ENCODE measurements at regions not wholly inside any gene's neighbourhood (a gene's known extent, or its start where the extent isn't known, plus 50 kb on each side); places are given as distances from the start of the nearest gene placed in this dataset.

DNA sequence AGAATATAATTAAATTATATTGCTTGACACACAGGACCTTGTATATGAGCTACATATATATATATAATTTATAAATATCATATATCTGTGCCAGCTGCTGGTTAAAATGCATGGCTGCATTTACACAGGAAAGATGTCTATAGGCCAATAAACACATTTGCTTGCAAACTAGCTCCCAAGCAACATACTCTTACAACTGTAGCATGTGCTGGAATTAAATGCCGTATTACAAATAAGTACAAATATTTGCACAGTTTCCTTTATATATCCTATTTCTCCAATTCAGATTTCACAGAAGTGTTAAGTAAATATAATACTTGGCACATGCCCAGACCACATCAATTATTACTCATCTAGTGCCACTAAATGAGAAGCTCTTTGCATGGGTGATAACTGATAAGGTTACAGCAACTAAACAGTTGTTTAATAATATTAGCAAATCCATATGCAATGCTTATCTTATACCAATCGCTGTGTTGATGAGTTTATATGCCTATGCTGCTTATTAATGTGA, 66.7 kb upstream of the E2F7 start:
- Histone ChIP-seq H3K4me1 (ENCODE audit: control insufficient read depth in 1 of 2, insufficient read depth in 2 of 2, low read length in 2 of 2) (no peaks in the 10 kb centered on the region), H3K36me3 (ENCODE audit: control insufficient read depth in 1 of 2, insufficient read depth in 2 of 2, low read length in 1 of 2) (no peaks in the 10 kb centered on the region), H3K9me3 (ENCODE audit: control insufficient read depth, low read length) (no peaks in the 10 kb centered on the region), H3K4me3 (ENCODE audit: low read length in 2 of 2) (no peak overlapping the region), H3K27ac (ENCODE audit: low read depth in 1 of 2, low read length in 2 of 2) (no peak overlapping the region), H3K27me3 (ENCODE audit: control insufficient read depth in 1 of 2, insufficient read depth in 2 of 2, low read length in 1 of 2) (no peaks in the 10 kb centered on the region)
- intact Hi-C loops (cut with DNase I) = no loop called here
- DNase-seq = no peak
- 74 to 77% methylated on average over 2 of the region's 2 CpGs for WGBS, 2 donors
- no peak for ATAC-seq (ENCODE audit: low FRiP score)

DNA sequence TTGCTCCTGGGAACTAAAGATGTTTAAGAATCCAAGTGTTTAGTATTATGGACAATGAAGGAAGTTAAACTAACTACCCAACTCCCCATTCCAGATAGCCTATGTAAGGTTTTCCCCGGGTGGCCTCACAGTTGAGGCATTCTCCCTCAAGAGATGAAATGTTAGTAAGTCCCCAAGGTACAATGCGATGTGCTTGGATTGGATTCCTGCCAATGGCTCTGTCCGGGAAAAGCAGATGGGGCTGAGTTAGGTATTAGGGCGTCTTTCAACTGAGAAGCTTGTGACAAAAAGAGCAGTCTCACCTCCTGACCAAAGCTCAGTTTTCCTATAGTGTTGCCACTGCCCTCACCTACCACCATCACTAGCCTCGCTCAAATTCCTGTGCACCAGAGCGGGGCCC, 64.8 kb upstream of the E2F7 start:
- ATAC-seq (ENCODE audit: low FRiP score) = no peak
- H3K4me1 ChIP-seq (ENCODE audit: control insufficient read depth in 1 of 2, insufficient read depth in 2 of 2, low read length in 2 of 2) = no peaks in the 10 kb centered on the region
- H3K27me3 ChIP-seq (ENCODE audit: control insufficient read depth in 1 of 2, insufficient read depth in 2 of 2, low read length in 1 of 2) = no peaks in the 10 kb centered on the region
- H3K36me3 ChIP-seq (ENCODE audit: control insufficient read depth in 1 of 2, insufficient read depth in 2 of 2, low read length in 1 of 2) = no peaks in the 10 kb centered on the region
- H3K9me3 ChIP-seq (ENCODE audit: control insufficient read depth, low read length) = no peaks in the 10 kb centered on the region
- intact Hi-C loops (cut with DNase I) = no loop called here
- H3K4me3 ChIP-seq (ENCODE audit: low read length in 2 of 2) = no peak overlapping the region
- WGBS, 2 donors = 31 to 47% methylated on average over 6 of the region's 6 CpGs
- no peak for DNase-seq
- no peak overlapping the region for H3K27ac ChIP-seq (ENCODE audit: low read depth in 1 of 2, low read length in 2 of 2)

DNA sequence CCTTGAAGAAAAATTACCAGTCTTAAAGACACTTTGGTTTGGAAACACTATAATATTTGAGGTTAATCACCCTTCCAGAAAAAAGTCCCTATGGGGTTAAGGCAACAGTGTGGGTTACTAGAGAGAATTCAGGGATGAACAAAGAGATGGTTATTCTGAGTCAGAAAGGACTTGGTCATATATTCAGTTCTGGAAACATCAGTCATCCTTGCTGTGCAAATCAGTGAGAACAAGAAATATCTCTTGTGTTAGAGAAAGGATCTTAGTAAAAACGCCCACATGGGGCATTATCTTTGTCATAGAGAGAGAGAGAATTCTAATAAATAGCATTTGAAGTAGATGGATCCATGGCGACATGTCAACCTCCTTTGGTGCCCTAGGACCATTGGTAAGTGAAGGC, 59.4 kb upstream of the E2F7 start:
- H3K4me1 ChIP-seq (ENCODE audit: control insufficient read depth in 1 of 2, insufficient read depth in 2 of 2, low read length in 2 of 2) = no peaks in the 10 kb centered on the region
- intact Hi-C loops (cut with DNase I) = no loop called here

DNA sequence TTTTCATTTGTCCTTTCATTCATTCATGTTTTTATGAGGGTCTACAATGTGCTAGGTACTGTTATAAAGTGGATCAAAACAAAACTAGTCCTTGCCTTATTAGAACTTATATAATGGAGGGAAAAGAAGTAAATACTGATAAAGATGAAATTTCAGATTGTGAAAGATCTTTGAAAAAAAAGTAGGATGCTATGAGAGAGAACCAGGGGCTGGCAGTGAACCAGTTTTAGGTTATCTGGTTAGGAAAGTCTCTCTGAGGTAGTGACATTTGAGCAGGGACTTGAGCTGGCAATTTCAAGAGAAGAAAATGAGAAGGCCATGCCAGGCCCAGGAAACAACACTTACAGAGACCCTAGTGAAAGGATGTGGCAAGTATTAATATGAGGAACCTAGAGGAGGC, 57.3 kb upstream of the E2F7 start:
- no peak overlapping the region for H3K4me3 ChIP-seq (ENCODE audit: low read length in 2 of 2)
- ATAC-seq (ENCODE audit: low FRiP score) (no peak), DNase-seq (no peak)
- no peak overlapping the region for H3K27ac ChIP-seq (ENCODE audit: low read depth in 1 of 2, low read length in 2 of 2)
- no peaks in the 10 kb centered on the region for H3K27me3 ChIP-seq (ENCODE audit: control insufficient read depth in 1 of 2, insufficient read depth in 2 of 2, low read length in 1 of 2)
- H3K4me1 ChIP-seq (ENCODE audit: control insufficient read depth in 1 of 2, insufficient read depth in 2 of 2, low read length in 2 of 2) = no peaks in the 10 kb centered on the region
- intact Hi-C loops (cut with DNase I) = no loop called here
- no peaks in the 10 kb centered on the region for H3K36me3 ChIP-seq (ENCODE audit: control insufficient read depth in 1 of 2, insufficient read depth in 2 of 2, low read length in 1 of 2)
- H3K9me3 ChIP-seq (ENCODE audit: control insufficient read depth, low read length) = no peaks in the 10 kb centered on the region

More for the DNA sequence above, 59.4 kb upstream of the E2F7 start:
- Histone ChIP-seq H3K27ac (ENCODE audit: low read depth in 1 of 2, low read length in 2 of 2) (no peak overlapping the region), H3K36me3 (ENCODE audit: control insufficient read depth in 1 of 2, insufficient read depth in 2 of 2, low read length in 1 of 2) (no peaks in the 10 kb centered on the region), H3K9me3 (ENCODE audit: control insufficient read depth, low read length) (no peaks in the 10 kb centered on the region), H3K4me3 (ENCODE audit: low read length in 2 of 2) (no peak overlapping the region), H3K27me3 (ENCODE audit: control insufficient read depth in 1 of 2, insufficient read depth in 2 of 2, low read length in 1 of 2) (no peaks in the 10 kb centered on the region)
- WGBS, 2 donors = 63 to 71% methylated on average over 2 of the region's 2 CpGs
- ATAC-seq (ENCODE audit: low FRiP score) (no peak), DNase-seq (no peak)

DNA sequence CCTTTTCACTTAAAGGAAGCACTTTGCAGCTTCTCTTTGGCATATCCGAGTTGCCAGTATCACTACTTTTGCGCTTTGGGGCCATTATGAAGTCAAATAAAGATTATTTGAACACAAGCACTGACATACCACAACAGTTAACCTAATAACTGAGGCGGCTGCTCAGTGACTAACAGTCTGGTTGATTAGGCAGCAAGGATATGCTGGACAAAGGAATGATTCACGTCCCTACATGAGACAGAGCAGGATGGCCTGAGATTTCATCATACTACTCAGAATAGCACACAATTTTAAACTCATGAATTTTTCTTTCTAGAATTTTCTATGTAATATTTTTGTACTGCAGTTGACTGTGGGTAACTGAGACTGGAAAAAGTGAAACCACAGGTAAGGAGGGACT, 56.9 kb upstream of the E2F7 start:
- intact Hi-C loops (cut with DNase I) = no loop called here
- DNase-seq (no peak), ATAC-seq (ENCODE audit: low FRiP score) (no peak)
- 57 to 60% methylated on average over 4 of the region's 4 CpGs for WGBS, 2 donors
- Histone ChIP-seq H3K4me1 (ENCODE audit: control insufficient read depth in 1 of 2, insufficient read depth in 2 of 2, low read length in 2 of 2) (no peaks in the 10 kb centered on the region), H3K27me3 (ENCODE audit: control insufficient read depth in 1 of 2, insufficient read depth in 2 of 2, low read length in 1 of 2) (no peaks in the 10 kb centered on the region), H3K9me3 (ENCODE audit: control insufficient read depth, low read length) (no peaks in the 10 kb centered on the region), H3K27ac (ENCODE audit: low read depth in 1 of 2, low read length in 2 of 2) (no peak overlapping the region), H3K4me3 (ENCODE audit: low read length in 2 of 2) (no peak overlapping the region), H3K36me3 (ENCODE audit: control insufficient read depth in 1 of 2, insufficient read depth in 2 of 2, low read length in 1 of 2) (no peaks in the 10 kb centered on the region)

DNA sequence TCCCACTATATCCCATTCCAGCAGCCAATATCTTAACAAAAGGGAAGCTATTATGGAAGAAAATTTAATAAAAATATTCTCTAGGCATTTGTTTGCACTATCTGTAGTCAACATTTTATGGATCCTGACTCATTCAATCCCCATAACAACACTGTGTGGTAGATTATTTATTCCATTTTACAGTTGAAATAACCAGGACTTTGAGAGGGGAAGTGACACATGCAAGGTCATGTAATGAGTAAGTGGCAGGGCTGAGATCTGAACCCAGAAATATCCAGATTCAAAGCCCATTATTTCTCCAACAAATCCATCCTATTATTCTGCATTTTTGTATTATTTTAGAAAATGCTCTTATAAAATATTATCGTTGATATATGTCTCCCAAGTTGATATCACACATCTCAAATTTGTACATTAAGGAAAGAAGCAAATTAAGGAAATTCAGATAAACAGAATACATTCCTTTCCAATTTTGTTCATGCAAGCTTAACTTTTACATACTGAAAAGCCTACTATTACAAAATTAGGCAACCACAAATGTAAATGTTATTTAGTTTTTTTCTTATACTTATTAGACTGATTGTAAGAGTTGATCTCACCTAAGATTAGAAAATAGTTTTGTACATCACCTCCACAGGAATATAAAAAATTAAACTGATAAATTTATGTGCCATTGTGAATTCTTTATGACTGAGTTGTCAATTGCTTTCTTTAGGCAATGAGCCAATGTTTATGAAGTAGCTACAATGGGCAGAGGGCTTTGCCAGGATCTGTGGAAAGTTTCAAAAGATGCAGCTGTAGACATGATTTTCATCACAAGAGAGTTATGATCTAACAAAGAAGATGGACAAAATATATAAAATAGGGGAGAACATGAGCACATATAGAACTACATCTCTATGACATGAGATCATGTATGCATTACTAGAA, 55.1 kb upstream of the E2F7 start:
- no peak overlapping the region for H3K4me3 ChIP-seq (ENCODE audit: low read length in 2 of 2)
- H3K9me3 ChIP-seq (ENCODE audit: control insufficient read depth, low read length) = peaks cover 2% of the 10 kb centered on the region
- intact Hi-C loops (cut with DNase I) = no loop called here
- no peaks in the 10 kb centered on the region for H3K4me1 ChIP-seq (ENCODE audit: control insufficient read depth in 1 of 2, insufficient read depth in 2 of 2, low read length in 2 of 2)
- no peaks in the 10 kb centered on the region for H3K36me3 ChIP-seq (ENCODE audit: control insufficient read depth in 1 of 2, insufficient read depth in 2 of 2, low read length in 1 of 2)
- H3K27me3 ChIP-seq (ENCODE audit: control insufficient read depth in 1 of 2, insufficient read depth in 2 of 2, low read length in 1 of 2) = no peaks in the 10 kb centered on the region
- WGBS, 2 donors = 77 to 85% methylated on average over 1 of the region's 1 CpG
- DNase-seq (no peak), ATAC-seq (ENCODE audit: low FRiP score) (no peak)
- H3K27ac ChIP-seq (ENCODE audit: low read depth in 1 of 2, low read length in 2 of 2) = no peak overlapping the region

DNA sequence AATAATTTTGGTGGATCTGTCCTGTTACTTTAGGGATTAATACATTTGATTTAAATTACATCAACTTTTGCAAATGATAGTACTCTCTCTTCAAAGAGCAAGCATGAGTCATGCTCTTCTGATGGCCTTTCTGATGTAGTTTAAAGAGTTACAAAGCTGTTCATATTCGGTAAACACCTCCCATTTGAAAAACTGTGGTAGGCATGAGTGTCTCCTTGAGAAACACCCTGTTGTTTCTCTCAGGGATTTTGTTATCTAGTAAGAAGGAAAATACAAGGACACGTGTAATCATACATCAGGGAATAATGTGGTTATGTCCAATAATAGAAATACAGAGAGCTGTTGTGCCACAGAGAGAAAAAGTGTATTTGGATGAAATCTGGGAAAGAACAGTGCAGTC, 53.3 kb upstream of the E2F7 start:
- no peaks in the 10 kb centered on the region for H3K4me1 ChIP-seq (ENCODE audit: control insufficient read depth in 1 of 2, insufficient read depth in 2 of 2, low read length in 2 of 2)
- DNase-seq (no peak), ATAC-seq (ENCODE audit: low FRiP score) (no peak)
- no peaks in the 10 kb centered on the region for H3K27me3 ChIP-seq (ENCODE audit: control insufficient read depth in 1 of 2, insufficient read depth in 2 of 2, low read length in 1 of 2)
- no peaks in the 10 kb centered on the region for H3K36me3 ChIP-seq (ENCODE audit: control insufficient read depth in 1 of 2, insufficient read depth in 2 of 2, low read length in 1 of 2)
- H3K27ac ChIP-seq (ENCODE audit: low read depth in 1 of 2, low read length in 2 of 2) = no peak overlapping the region
- peaks cover 4% of the 10 kb centered on the region for H3K9me3 ChIP-seq (ENCODE audit: control insufficient read depth, low read length)
- no peak overlapping the region for H3K4me3 ChIP-seq (ENCODE audit: low read length in 2 of 2)
- intact Hi-C loops (cut with DNase I) = no loop called here
- WGBS, 2 donors = 68 to 72% methylated on average over 2 of the region's 2 CpGs

DNA sequence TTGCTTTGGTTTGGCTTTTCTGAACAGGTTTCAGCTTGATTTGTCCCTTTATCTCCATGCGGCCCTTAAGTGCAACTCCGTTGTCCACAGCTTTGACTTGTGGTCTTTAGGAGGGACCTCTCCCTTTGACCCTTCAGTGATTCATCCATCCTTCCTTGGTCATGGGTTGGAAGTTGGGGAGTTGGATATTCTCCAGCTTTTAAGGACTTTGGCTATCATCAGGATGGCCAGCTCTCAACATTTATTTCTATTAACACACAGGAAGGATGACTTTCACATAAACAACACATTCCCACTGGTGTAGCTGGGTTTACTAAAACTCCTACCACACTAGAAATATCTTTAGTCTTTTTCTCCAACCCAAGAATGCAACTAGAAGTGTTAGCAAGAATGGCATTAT, 50.9 kb upstream of the E2F7 start:
- intact Hi-C loops (cut with DNase I) = no loop called here
- 80% methylated on average over 2 of the region's 2 CpGs for WGBS, 2 donors
- no peak overlapping the region for H3K4me3 ChIP-seq (ENCODE audit: low read length in 2 of 2)

DNA sequence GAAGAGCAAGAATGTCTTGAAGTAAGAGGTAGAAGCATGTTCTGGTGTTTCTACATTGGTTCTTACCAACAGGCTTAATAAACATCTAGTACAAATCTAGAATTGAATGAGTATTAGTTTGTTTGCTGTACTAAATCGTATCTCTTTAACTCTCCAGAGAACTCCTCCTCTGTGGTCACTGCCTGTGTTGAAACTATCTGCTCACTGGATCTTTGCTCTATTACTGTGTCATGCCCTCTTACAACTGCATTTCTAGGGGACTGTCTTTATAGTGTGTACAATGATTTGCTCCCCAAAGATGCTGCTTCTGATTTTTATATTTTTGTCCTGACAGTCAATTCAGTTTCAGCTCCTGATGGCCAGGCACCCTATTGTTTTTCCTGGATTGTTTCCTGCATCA, 50.1 kb upstream of the E2F7 start:
- no peaks in the 10 kb centered on the region for H3K27me3 ChIP-seq (ENCODE audit: control insufficient read depth in 1 of 2, insufficient read depth in 2 of 2, low read length in 1 of 2)
- WGBS, 2 donors = 86 to 89% methylated on average over 1 of the region's 1 CpG
- no peak overlapping the region for H3K27ac ChIP-seq (ENCODE audit: low read depth in 1 of 2, low read length in 2 of 2)
- peaks cover 4% of the 10 kb centered on the region for H3K9me3 ChIP-seq (ENCODE audit: control insufficient read depth, low read length)
- no peak overlapping the region for H3K4me3 ChIP-seq (ENCODE audit: low read length in 2 of 2)
- intact Hi-C loops (cut with DNase I) = no loop called here
- DNase-seq (no peak), ATAC-seq (ENCODE audit: low FRiP score) (no peak)
- H3K36me3 ChIP-seq (ENCODE audit: control insufficient read depth in 1 of 2, insufficient read depth in 2 of 2, low read length in 1 of 2) = no peaks in the 10 kb centered on the region
- no peaks in the 10 kb centered on the region for H3K4me1 ChIP-seq (ENCODE audit: control insufficient read depth in 1 of 2, insufficient read depth in 2 of 2, low read length in 2 of 2)

More for the DNA sequence above, 50.9 kb upstream of the E2F7 start:
- Histone ChIP-seq H3K27me3 (ENCODE audit: control insufficient read depth in 1 of 2, insufficient read depth in 2 of 2, low read length in 1 of 2) (no peaks in the 10 kb centered on the region), H3K27ac (ENCODE audit: low read depth in 1 of 2, low read length in 2 of 2) (no peak overlapping the region), H3K4me1 (ENCODE audit: control insufficient read depth in 1 of 2, insufficient read depth in 2 of 2, low read length in 2 of 2) (no peaks in the 10 kb centered on the region), H3K36me3 (ENCODE audit: control insufficient read depth in 1 of 2, insufficient read depth in 2 of 2, low read length in 1 of 2) (no peaks in the 10 kb centered on the region), H3K9me3 (ENCODE audit: control insufficient read depth, low read length) (peaks cover 4% of the 10 kb centered on the region)
- DNase-seq (no peak), ATAC-seq (ENCODE audit: low FRiP score) (no peak)
